ENCODE measurements at regions not wholly inside any gene's neighbourhood (a gene's known extent, or its start where the extent isn't known, plus 50 kb on each side); places are given as distances from the start of the nearest gene placed in this dataset.

DNA sequence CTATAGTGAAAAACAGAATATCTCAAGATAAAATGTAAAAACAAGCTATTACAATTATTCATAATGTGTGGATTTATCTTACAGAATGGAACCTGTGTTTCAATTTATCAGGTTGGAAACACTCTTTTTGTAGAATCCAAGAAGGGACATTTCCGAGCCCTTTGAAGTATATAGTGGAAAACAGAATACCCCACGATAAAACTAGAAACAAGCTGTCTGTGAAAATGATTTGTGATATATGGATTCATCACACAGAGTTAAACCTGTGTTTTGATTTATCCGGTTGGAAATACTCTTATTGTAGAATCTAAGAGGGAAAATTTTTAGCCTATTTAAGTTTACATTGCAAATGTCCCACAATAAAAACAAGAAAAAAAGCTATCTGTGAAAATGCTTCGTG, 388.2 kb downstream of the PRDM9 start:
- 2% methylated on average over 4 of the region's 4 CpGs for WGBS (ENCODE audit: insufficient coverage, low coverage, missing lambda C conversion rate)
- no peaks in the 10 kb centered on the region for H3K36me3 ChIP-seq (ENCODE audit: control insufficient read depth, insufficient read depth, low read length)
- ATAC-seq (no peak), FAIRE-seq (no peak), DNase-seq (ENCODE audit: extremely low read depth in 1 of 4, low spot score in 3 of 4) (no peak)
- H3K9ac ChIP-seq (ENCODE audit: insufficient read depth in 1 of 2, low read depth in 2 of 2, low read length in 2 of 2) = no peak overlapping the region
- H3K9me3 ChIP-seq (replicated peaks; ENCODE audit: control insufficient read depth, insufficient read depth, low read depth, low read length) = peaks cover 1% of the 10 kb centered on the region; the same call in 1 of the 2 replicates
- POLR2A ChIA-PET = no interaction called here
- no peak overlapping the region for H3K4me3 ChIP-seq
- CTCF ChIA-PET (ENCODE audit: low intra/inter-chr PET ratio) = no interaction called here
- TF ChIP-seq FOXM1 (IDR thresholded peaks at IDR 0.05; ENCODE audit: low read depth) (no peak), FOXM1 (CRISPR knock-in tag; IDR thresholded peaks at IDR 0.05; ENCODE audit: low read depth) (no peak), TAL1 (IDR thresholded peaks at IDR 0.05) (no peak), TEAD2 (tag; IDR thresholded peaks at IDR 0.05) (no peak), NFATC3 (IDR thresholded peaks at IDR 0.05) (no peak), ATF3 (IDR thresholded peaks at IDR 0.05) (no peak), ATF3 (CRISPR knock-in tag; conservative IDR thresholded peaks at IDR 0.05) (no peak), IRF2 (CRISPR knock-in tag; IDR thresholded peaks at IDR 0.05) (no peak), EHMT2 (IDR thresholded peaks at IDR 0.05) (no peak), NCOA6 (IDR thresholded peaks at IDR 0.05) (no peak), EZH2 (IDR thresholded peaks at IDR 0.05; ENCODE audit: borderline replicate concordance, low read depth, low read length) (no peak), ZNF518B (CRISPR knock-in tag; IDR thresholded peaks at IDR 0.05) (no peak), SUPT5H (IDR thresholded peaks at IDR 0.05) (no peak)
- TF ChIP-seq, protein P1, sequence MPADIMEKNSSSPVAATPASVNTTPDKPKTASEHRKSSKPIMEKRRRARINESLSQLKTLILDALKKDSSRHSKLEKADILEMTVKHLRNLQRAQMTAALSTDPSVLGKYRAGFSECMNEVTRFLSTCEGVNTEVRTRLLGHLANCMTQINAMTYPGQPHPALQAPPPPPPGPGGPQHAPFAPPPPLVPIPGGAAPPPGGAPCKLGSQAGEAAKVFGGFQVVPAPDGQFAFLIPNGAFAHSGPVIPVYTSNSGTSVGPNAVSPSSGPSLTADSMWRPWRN (IDR thresholded peaks at IDR 0.05; ENCODE audit: low read depth) = no peak
- TF ChIP-seq, protein P2, sequence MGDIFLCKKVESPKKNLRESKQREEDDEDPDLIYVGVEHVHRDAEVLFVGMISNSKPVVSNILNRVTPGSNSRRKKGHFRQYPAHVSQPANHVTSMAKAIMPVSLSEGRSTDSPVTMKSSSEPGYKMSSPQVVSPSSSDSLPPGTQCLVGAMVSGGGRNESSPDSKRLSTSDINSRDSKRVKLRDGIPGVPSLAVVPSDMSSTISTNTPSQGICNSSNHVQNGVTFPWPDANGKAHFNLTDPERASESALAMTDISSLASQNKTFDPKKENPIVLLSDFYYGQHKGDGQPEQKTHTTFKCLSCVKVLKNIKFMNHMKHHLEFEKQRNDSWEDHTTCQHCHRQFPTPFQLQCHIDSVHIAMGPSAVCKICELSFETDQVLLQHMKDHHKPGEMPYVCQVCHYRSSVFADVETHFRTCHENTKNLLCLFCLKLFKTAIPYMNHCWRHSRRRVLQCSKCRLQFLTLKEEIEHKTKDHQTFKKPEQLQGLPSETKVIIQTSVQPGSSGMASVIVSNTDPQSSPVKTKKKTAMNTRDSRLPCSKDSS (IDR thresholded peaks at IDR 0.05; ENCODE audit: low read depth, partially characterized antibody) = no peak
- no peaks in the 10 kb centered on the region for H3K27me3 ChIP-seq (ENCODE audit: control insufficient read depth in 2 of 2, insufficient read depth in 2 of 2, low read length in 2 of 2)
- no peaks in the 10 kb centered on the region for H3K4me1 ChIP-seq (replicated peaks in 1 of 2; ENCODE audit: control insufficient read depth in 2 of 2, insufficient read depth in 2 of 2, low read length in 2 of 2)
- H3K79me2 ChIP-seq (ENCODE audit: control insufficient read depth, insufficient read depth, low read length) = no peaks in the 10 kb centered on the region
- intact Hi-C loops (cut with micrococcal nuclease) = no loop called here
- no peaks in the 10 kb centered on the region for H4K20me1 ChIP-seq (replicated peaks; ENCODE audit: control insufficient read depth, insufficient read depth, low read length)
- in situ Hi-C loops (cut with MboI) = no loop called here
- no TSS peak for BruUV-seq (replicated peaks)
- no peak overlapping the region for H3K27ac ChIP-seq (ENCODE audit: extremely low read depth, low read depth, low read length)
- H3K9me1 ChIP-seq (ENCODE audit: control insufficient read depth, insufficient read depth, low read length) = no peaks in the 10 kb centered on the region
- no peak overlapping the region for H3K4me2 ChIP-seq (ENCODE audit: insufficient read depth, low read length)
- H2AFZ ChIP-seq (ENCODE audit: low read depth, low read length) = no peak overlapping the region
